ENCODE measurements at regions not wholly inside any gene's neighbourhood (a gene's known extent, or its start where the extent isn't known, plus 50 kb on each side); places are given as distances from the start of the nearest gene placed in this dataset.
"Not testable (repeated sequence)": the region's sequence is repeated elsewhere in the genome, so short reads cannot be mapped to it uniquely, and the experiment has no call there.

GRCh38 chr2:16905325-16905724, 239.7 kb upstream of the CYRIA start:
- not testable (repeated sequence) for TF ChIP-seq CTCF (IDR thresholded peaks at IDR 0.05; ENCODE audit: low read length); EZH2 (optimal IDR thresholded peaks at IDR 0.05; ENCODE audit: low read depth, low read length); EZH2phosphoT487 (IDR thresholded peaks at IDR 0.05; ENCODE audit: low read length)
